Breast epithelium (tissue), 4 donors: ENCODE measurements at regions not wholly inside any gene's neighbourhood (a gene's known extent, or its start where the extent isn't known, plus 50 kb on each side); places are given as distances from the start of the nearest gene placed in this dataset.
"Not testable (repeated sequence)": the region's sequence is repeated elsewhere in the genome, so short reads cannot be mapped to it uniquely, and the experiment has no call there.

Source experiments
- DNase-seq, 2 donors: peaks; one replicate each; pipeline ENCODE4 v3.0.0-alpha.2; 2019; ENCODE audit warnings: low spot score in 2 of 2
- H3K27ac ChIP-seq, 2 donors: fragments of 200-600 bp; sonication (generic) in 1 of 2; one replicate each; pipeline ENCODE4 v1.5.1; 2016 to 2019; ENCODE audit warnings: mild to moderate bottlenecking in 1 of 2
- H3K27me3 ChIP-seq, 2 donors: fragments of 200-600 bp; sonication (generic) in 1 of 2; one replicate each; pipeline versions ENCODE4 v1.5.1 to v1.6.0; 2017 to 2019; ENCODE audit warnings: control low read depth in 1 of 2, mild to moderate bottlenecking in 1 of 2
- H3K36me3 ChIP-seq: fragments of 200-600 bp; one replicate; pipeline ENCODE4 v1.5.1; 2019
- H3K4me1 ChIP-seq, 2 donors: fragments of 200-600 bp; sonication (generic); one replicate each; pipeline ENCODE4 v1.5.1; 2016 to 2019; ENCODE audit warnings: control low read depth in 1 of 2
- H3K4me3 ChIP-seq, 3 donors: fragments of 200-600 bp; sonication (generic); 1 replicate in 2 of 3; 2 replicates in 1 of 3; pipeline ENCODE4 v1.5.1; 2016 to 2019; ENCODE audit warnings: mild to moderate bottlenecking in 3 of 3, moderate library complexity in 2 of 3
- H3K9me3 ChIP-seq, 2 donors: fragments of 200-600 bp; sonication (generic) in 1 of 2; one replicate each; pipeline ENCODE4 v1.5.1; 2016 to 2019; ENCODE audit warnings: control low read depth in 1 of 2
- CTCF ChIP-seq, 3 donors: fragments of 450-650 bp; IDR thresholded peaks; one replicate each; pipeline ENCODE4 v1.5.1; 2016 to 2017; ENCODE audit warnings: antibody characterized with exemption in 3 of 3, mild to moderate bottlenecking in 3 of 3, moderate library complexity in 3 of 3
- POLR2A ChIP-seq: fragments of 450-650 bp; IDR thresholded peaks from one replicate; pipeline ENCODE4 v1.6.1; 2016; ENCODE audit warnings: antibody characterized with exemption, mild to moderate bottlenecking, moderate library complexity
- POLR2AphosphoS5 ChIP-seq, 3 donors: sonication (generic); formaldehyde crosslinking; IDR thresholded peaks; one replicate each; pipeline ENCODE4 v1.6.1; 2017; ENCODE audit warnings: antibody characterized with exemption in 3 of 3
- intact Hi-C: fragments of 100-400 bp; cut with DNase I; formaldehyde crosslinking; loops from one replicate; pipeline ENCODE4 v1.15.1; 2023; ENCODE audit warnings: low total_unique reads

GRCh38 chrX:88828011-88828410 is 81.0 kb downstream of the CPXCR1 start:
- Histone ChIP-seq H3K36me3 (no peaks in the 10 kb centered on the region), H3K27ac (no peak overlapping the region), H3K4me3 (no peak overlapping the region), H3K27me3 (peaks cover 0 to 19% of the 10 kb centered on the region in 2 donors), H3K9me3 (no peaks in the 10 kb centered on the region), H3K4me1 (no peaks in the 10 kb centered on the region)
- DNase-seq = no peak
- intact Hi-C loops = no loop called here
- no peak for TF ChIP-seq POLR2AphosphoS5 (IDR thresholded peaks at IDR 0.05)
- TF ChIP-seq CTCF (IDR thresholded peaks at IDR 0.05) = no peak
- TF ChIP-seq POLR2A = no peak

- peaks cover 0 to 19% of the 10 kb centered on the region in 2 donors for H3K27me3 ChIP-seq
- H3K4me1 ChIP-seq = no peaks in the 10 kb centered on the region
- H3K36me3 ChIP-seq = no peaks in the 10 kb centered on the region
- H3K27ac ChIP-seq = no peak overlapping the region
- H3K4me3 ChIP-seq = no peak overlapping the region
- no peak for DNase-seq
- no peak for TF ChIP-seq CTCF (IDR thresholded peaks at IDR 0.05)
- TF ChIP-seq POLR2AphosphoS5 (IDR thresholded peaks at IDR 0.05) = no peak
- TF ChIP-seq POLR2A = no peak
- intact Hi-C loops = no loop called here
- H3K9me3 ChIP-seq = no peaks in the 10 kb centered on the region
Measured at GRCh38 chrX:88830111-88830510, 83.1 kb downstream of the CPXCR1 start.

- peaks cover 0 to 19% of the 10 kb centered on the region in 2 donors for H3K27me3 ChIP-seq
- DNase-seq, intact Hi-C loops: not testable (repeated sequence)
Measured at GRCh38 chrX:88837721-88838120, 90.7 kb downstream of the CPXCR1 start.

GRCh38 chrX:88838392-88838791 is 91.4 kb downstream of the CPXCR1 start:
- TF ChIP-seq POLR2A (no peak), POLR2AphosphoS5 (IDR thresholded peaks at IDR 0.05) (no peak), CTCF (IDR thresholded peaks at IDR 0.05) (no peak)

More at GRCh38 chrX:88837721-88838120, 90.7 kb downstream of the CPXCR1 start:
- H3K36me3 ChIP-seq, H3K4me1 ChIP-seq, H3K27ac ChIP-seq, H3K9me3 ChIP-seq, H3K4me3 ChIP-seq: not testable (repeated sequence)

GRCh38 chrX:88843841-88844240 is 96.8 kb downstream of the CPXCR1 start:
- intact Hi-C loops, H3K36me3 ChIP-seq, H3K4me1 ChIP-seq, H3K4me3 ChIP-seq, H3K9me3 ChIP-seq, H3K27ac ChIP-seq, DNase-seq: not testable (repeated sequence)
- peaks cover 0 to 16% of the 10 kb centered on the region in 2 donors for H3K27me3 ChIP-seq

More at GRCh38 chrX:88838392-88838791, 91.4 kb downstream of the CPXCR1 start:
- Histone ChIP-seq H3K27ac (no peak overlapping the region), H3K36me3 (no peaks in the 10 kb centered on the region), H3K9me3 (no peaks in the 10 kb centered on the region), H3K4me3 (no peak overlapping the region), H3K4me1 (no peaks in the 10 kb centered on the region), H3K27me3 (peaks cover 0 to 18% of the 10 kb centered on the region in 2 donors)
- intact Hi-C loops = no loop called here
- no peak for DNase-seq

- intact Hi-C loops = loop anchor here (10.0 kb wide), 1 partner anchor 979 kb away; no protein-coding TSS in a partner anchor
- H3K9me3 ChIP-seq = peaks cover 7 to 19% of the 10 kb centered on the region in 2 donors
- no peak overlapping the region for H3K4me3 ChIP-seq
- H3K27me3 ChIP-seq = peaks cover 0 to 5% of the 10 kb centered on the region in 2 donors
- H3K27ac ChIP-seq = no peak overlapping the region
- TF ChIP-seq POLR2A (no peak), POLR2AphosphoS5 (IDR thresholded peaks at IDR 0.05) (no peak), CTCF (IDR thresholded peaks at IDR 0.05) (no peak)
- no peak for DNase-seq
- H3K36me3 ChIP-seq = no peaks in the 10 kb centered on the region
- H3K4me1 ChIP-seq = no peaks in the 10 kb centered on the region
Measured at GRCh38 chrX:88853925-88854324, 106.9 kb downstream of the CPXCR1 start.
